ENCODE measurements at regions not wholly inside any gene's neighbourhood (a gene's known extent, or its start where the extent isn't known, plus 50 kb on each side); places are given as distances from the start of the nearest gene placed in this dataset.

- H3K4me1 ChIP-seq: no peaks in the 10 kb centered on the region
- Mint-ChIP-seq H3K36me3 (no peaks in the 10 kb centered on the region), H3K4me1 (no peaks in the 10 kb centered on the region), H3K27me3 (ENCODE audit: insufficient read depth, low read depth) (peaks cover 2% of the 10 kb centered on the region), H3K4me3 (no peak overlapping the region), H3K9me3 (no peaks in the 10 kb centered on the region), H3K27ac (no peak overlapping the region)
- H3K9me3 ChIP-seq (ENCODE audit: low read depth): no peaks in the 10 kb centered on the region
- no peaks in the 10 kb centered on the region for H4K20me1 ChIP-seq (ENCODE audit: low read depth)
- no peaks in the 10 kb centered on the region for H3K79me2 ChIP-seq (ENCODE audit: low read depth)
- peak; percentile 34 for DNase-seq (ENCODE audit: low spot score)
- peaks cover 96% of the 10 kb centered on the region for H3K27me3 ChIP-seq
- no peak overlapping the region for H3K9ac ChIP-seq
- no peak overlapping the region for H3K4me3 ChIP-seq
- no peak overlapping the region for H3K4me2 ChIP-seq
- no peak overlapping the region for H3K27ac ChIP-seq
- no peaks in the 10 kb centered on the region for H3F3A ChIP-seq (ENCODE audit: low read depth)
- no peak overlapping the region for H2AFZ ChIP-seq (replicated peaks)
- no peaks in the 10 kb centered on the region for H3K36me3 ChIP-seq
- TF ChIP-seq CTCF (IDR thresholded peaks at IDR 0.05) (peak; percentile 55), EZH2phosphoT487 (IDR thresholded peaks at IDR 0.05) (no peak)
These were observed 58.1 kb downstream of the GGTLC2 start for GRCh38 chr22:22702237-22703202.

- no peak overlapping the region for H3K27ac ChIP-seq
- H3F3A ChIP-seq (ENCODE audit: low read depth): no peaks in the 10 kb centered on the region
- Mint-ChIP-seq H3K27ac (no peak overlapping the region), H3K4me3 (no peak overlapping the region), H3K27me3 (ENCODE audit: insufficient read depth, low read depth) (peaks cover 1% of the 10 kb centered on the region), H3K9me3 (no peaks in the 10 kb centered on the region), H3K36me3 (no peaks in the 10 kb centered on the region), H3K4me1 (no peaks in the 10 kb centered on the region)
- no peak overlapping the region for H3K4me3 ChIP-seq
- no peak for TF ChIP-seq EZH2 (IDR thresholded peaks at IDR 0.05)
- no peak for TF ChIP-seq EZH2phosphoT487 (IDR thresholded peaks at IDR 0.05)
- no peak for TF ChIP-seq CTCF (IDR thresholded peaks at IDR 0.05)
- DNase-seq (ENCODE audit: low spot score): no peak
- no peaks in the 10 kb centered on the region for H4K20me1 ChIP-seq (ENCODE audit: low read depth)
- no peak overlapping the region for H3K9ac ChIP-seq
- no peaks in the 10 kb centered on the region for H3K4me1 ChIP-seq
- peaks cover 100% of the 10 kb centered on the region for H3K27me3 ChIP-seq
- no peaks in the 10 kb centered on the region for H3K36me3 ChIP-seq
- H3K4me2 ChIP-seq: no peak overlapping the region
- no peak overlapping the region for H2AFZ ChIP-seq (replicated peaks)
- no peaks in the 10 kb centered on the region for H3K9me3 ChIP-seq (ENCODE audit: low read depth)
- no peaks in the 10 kb centered on the region for H3K79me2 ChIP-seq (ENCODE audit: low read depth)
These were observed 58.8 kb downstream of the GGTLC2 start for GRCh38 chr22:22703203-22703570.

- no peaks in the 10 kb centered on the region for H3K4me1 ChIP-seq
- H3K36me3 ChIP-seq: no peaks in the 10 kb centered on the region
- H3K4me3 Mint-ChIP-seq: no peak overlapping the region
- no peak overlapping the region for H3K9ac ChIP-seq
- no peak for DNase-seq (ENCODE audit: low spot score)
- no peak overlapping the region for H3K4me2 ChIP-seq
- no peaks in the 10 kb centered on the region for H3K9me3 ChIP-seq (ENCODE audit: low read depth)
- no peaks in the 10 kb centered on the region for H3K36me3 Mint-ChIP-seq
- H2AFZ ChIP-seq (replicated peaks): no peak overlapping the region
- no peak overlapping the region for H3K4me3 ChIP-seq
- H4K20me1 ChIP-seq (ENCODE audit: low read depth): no peaks in the 10 kb centered on the region
- no peaks in the 10 kb centered on the region for H3K79me2 ChIP-seq (ENCODE audit: low read depth)
- no peak overlapping the region for H3K27ac ChIP-seq
- TF ChIP-seq CTCF (IDR thresholded peaks at IDR 0.05) (no peak), EZH2phosphoT487 (IDR thresholded peaks at IDR 0.05) (no peak), EZH2 (IDR thresholded peaks at IDR 0.05) (no peak)
- H3K27me3 Mint-ChIP-seq (ENCODE audit: insufficient read depth, low read depth): no peaks in the 10 kb centered on the region
- H3K4me1 Mint-ChIP-seq: no peaks in the 10 kb centered on the region
- peaks cover 100% of the 10 kb centered on the region for H3K27me3 ChIP-seq
- no peaks in the 10 kb centered on the region for H3F3A ChIP-seq (ENCODE audit: low read depth)
- H3K27ac Mint-ChIP-seq: no peak overlapping the region
- no peaks in the 10 kb centered on the region for H3K9me3 Mint-ChIP-seq
These were observed 59.3 kb downstream of the GGTLC2 start for GRCh38 chr22:22703715-22704114.

All from neural progenitor cell (in vitro differentiated cells).